PC-9 (cell line): ENCODE measurements at regions not wholly inside any gene's neighbourhood (a gene's known extent, or its start where the extent isn't known, plus 50 kb on each side); places are given as distances from the start of the nearest gene placed in this dataset.

Source experiments
- BruUV-seq: library from RNA; stranded (reverse); fragments of 400-500 nt; replicated peaks from 2 replicates; lab custom pipeline; 2021; lab: Mats Ljungman, UMichigan
- CTCF ChIA-PET: fragments of 300-600 bp; sonication (Branson Sonifier 250); formaldehyde crosslinking; loops from one replicate; lab custom pipeline; 2022; ENCODE audit warnings: antibody characterized with exemption; lab: Charles Lee
- POLR2A ChIA-PET: fragments of 300-600 bp; sonication (Branson Sonifier 250); formaldehyde crosslinking; loops from one replicate; lab custom pipeline; 2022; ENCODE audit warnings: antibody characterized with exemption; ENCODE audit not compliant: unreplicated experiment; lab: Charles Lee
- DNase-seq, 2 experiments: peaks; one replicate each; pipeline versions ENCODE4 v3.0.0 to v3.0.0-alpha.2; 2015 to 2022; ENCODE audit warnings: mixed read lengths in 1 of 2
- H2AFZ ChIP-seq: fragments of 200-600 bp; sonication (generic); 2 replicates; pipeline ENCODE4 v1.8.1; 2017; ENCODE audit warnings: antibody characterized with exemption
- H3F3A ChIP-seq: fragments of 200-600 bp; sonication (generic); 2 replicates; pipeline ENCODE4 v1.8.1; 2017; ENCODE audit warnings: antibody characterized with exemption, mild to moderate bottlenecking, low read depth; ENCODE audit not compliant: insufficient read depth
- H3K27ac ChIP-seq: fragments of 200-600 bp; sonication (generic); 2 replicates; pipeline ENCODE4 v1.6.1; 2016; ENCODE audit warnings: mixed run types
- H3K27me3 ChIP-seq: fragments of 200-600 bp; sonication (generic); 2 replicates; pipeline ENCODE4 v1.6.1; 2016; ENCODE audit warnings: low read depth, mixed run types; ENCODE audit not compliant: insufficient read depth
- H3K36me3 ChIP-seq: fragments of 200-600 bp; sonication (generic); 2 replicates; pipeline ENCODE4 v1.6.1; 2016; ENCODE audit warnings: low read depth, mixed run types
- H3K4me1 ChIP-seq: fragments of 200-600 bp; sonication (generic); replicated peaks from 2 replicates; pipeline ENCODE4 v1.6.1; 2016; ENCODE audit warnings: mixed run types; ENCODE audit not compliant: insufficient read depth
- H3K4me2 ChIP-seq: fragments of 200-600 bp; sonication (generic); 2 replicates; pipeline ENCODE4 v1.6.1; 2017; ENCODE audit warnings: mixed run types
- H3K4me3 ChIP-seq: fragments of 200-600 bp; sonication (generic); 2 replicates; pipeline ENCODE4 v1.6.1; 2016; ENCODE audit warnings: mixed run types
- H3K79me2 ChIP-seq: fragments of 200-600 bp; sonication (generic); 2 replicates; pipeline ENCODE4 v1.6.1; 2017; ENCODE audit warnings: low read depth, mixed run types
- H3K9me2 ChIP-seq: fragments of 200-600 bp; sonication (generic); 2 replicates; pipeline ENCODE4 v1.8.1; 2017; ENCODE audit warnings: mild to moderate bottlenecking; ENCODE audit not compliant: insufficient read depth
- H3K9me3 ChIP-seq: fragments of 200-600 bp; sonication (generic); 2 replicates; pipeline ENCODE4 v1.8.1; 2016; ENCODE audit warnings: low read depth; ENCODE audit not compliant: insufficient read depth
- H4K20me1 ChIP-seq: fragments of 200-600 bp; sonication (generic); 2 replicates; pipeline ENCODE4 v1.8.1; 2017; ENCODE audit not compliant: insufficient read depth
- EZH2 ChIP-seq: fragments of 200-600 bp; sonication (generic); IDR thresholded peaks from 2 replicates; pipeline ENCODE4 v1.8.0; 2017; ENCODE audit warnings: antibody characterized with exemption, low read depth
- intact Hi-C: fragments of 100-400 bp; cut with micrococcal nuclease; formaldehyde crosslinking; loops from one replicate; pipeline ENCODE4 v1.10.0; 2022; ENCODE audit not compliant: unreplicated experiment
- TF ChIP-seq, protein P1 (sequence below): fragments of 200-600 bp; sonication (generic); conservative IDR thresholded peaks from 2 replicates; pipeline ENCODE4 v1.6.1; 2017; ENCODE audit warnings: mixed run types, antibody characterized with exemption, mild to moderate bottlenecking, moderate library complexity

DNA sequence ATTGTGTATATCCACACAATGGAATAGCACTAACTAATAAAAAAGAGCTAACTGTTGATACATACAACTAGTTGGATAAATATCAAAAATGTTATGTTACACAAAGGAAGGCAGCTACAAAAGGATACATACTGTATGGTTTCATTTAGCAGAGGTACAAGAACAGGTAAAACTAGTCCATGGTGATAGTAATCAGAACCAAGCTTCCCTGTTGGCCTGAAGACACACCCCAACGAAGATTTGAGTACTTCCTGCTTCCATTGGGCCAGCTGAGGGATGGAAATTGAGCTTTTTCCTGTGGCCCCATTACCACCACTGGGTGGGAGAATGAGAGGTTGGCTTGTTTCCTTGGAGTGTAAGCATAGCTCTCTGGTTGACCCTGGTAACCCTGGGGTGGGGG is 117.3 kb upstream of the CADPS start:
- Histone ChIP-seq H4K20me1 (no peaks in the 10 kb centered on the region), H2AFZ (no peak overlapping the region), H3K4me1 (no peaks in the 10 kb centered on the region), H3K9me3 (no peaks in the 10 kb centered on the region), H3K9me2 (no peaks in the 10 kb centered on the region), H3K36me3 (no peaks in the 10 kb centered on the region), H3K27me3 (no peaks in the 10 kb centered on the region), H3K27ac (no peak overlapping the region), H3K4me3 (no peak overlapping the region), H3F3A (no peaks in the 10 kb centered on the region), H3K4me2 (no peak overlapping the region), H3K79me2 (no peaks in the 10 kb centered on the region)
- no peak for DNase-seq
- TF ChIP-seq EZH2 = no peak
- intact Hi-C loops = no loop called here
- BruUV-seq = no TSS peak
- POLR2A ChIA-PET = no interaction called here
- CTCF ChIA-PET = no interaction called here

DNA sequence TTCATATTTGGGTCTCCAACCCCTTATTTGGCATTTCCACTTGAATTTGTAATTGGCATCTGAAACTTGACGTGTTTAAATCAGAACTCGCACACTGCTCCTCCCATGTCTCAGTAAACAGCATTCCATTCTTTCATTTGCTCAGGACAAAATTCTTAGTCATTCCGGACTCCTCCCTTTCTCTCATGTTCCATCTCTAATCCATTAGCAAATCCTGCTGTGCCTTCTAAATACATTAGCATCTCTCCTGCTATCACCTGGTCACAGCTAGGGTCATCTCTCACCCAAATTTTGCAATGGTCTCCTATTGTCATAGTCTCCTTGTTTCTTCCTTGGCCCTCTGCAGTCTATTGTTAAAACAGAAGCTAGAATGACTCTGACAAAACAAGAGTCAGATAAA is 119.9 kb upstream of the CADPS start:
- no peaks in the 10 kb centered on the region for H3F3A ChIP-seq
- BruUV-seq = no TSS peak
- no peak overlapping the region for H3K4me2 ChIP-seq
- CTCF ChIA-PET = no interaction called here
- H2AFZ ChIP-seq = no peak overlapping the region
- DNase-seq = no peak
- H3K79me2 ChIP-seq = no peaks in the 10 kb centered on the region
- TF ChIP-seq, protein P1, sequence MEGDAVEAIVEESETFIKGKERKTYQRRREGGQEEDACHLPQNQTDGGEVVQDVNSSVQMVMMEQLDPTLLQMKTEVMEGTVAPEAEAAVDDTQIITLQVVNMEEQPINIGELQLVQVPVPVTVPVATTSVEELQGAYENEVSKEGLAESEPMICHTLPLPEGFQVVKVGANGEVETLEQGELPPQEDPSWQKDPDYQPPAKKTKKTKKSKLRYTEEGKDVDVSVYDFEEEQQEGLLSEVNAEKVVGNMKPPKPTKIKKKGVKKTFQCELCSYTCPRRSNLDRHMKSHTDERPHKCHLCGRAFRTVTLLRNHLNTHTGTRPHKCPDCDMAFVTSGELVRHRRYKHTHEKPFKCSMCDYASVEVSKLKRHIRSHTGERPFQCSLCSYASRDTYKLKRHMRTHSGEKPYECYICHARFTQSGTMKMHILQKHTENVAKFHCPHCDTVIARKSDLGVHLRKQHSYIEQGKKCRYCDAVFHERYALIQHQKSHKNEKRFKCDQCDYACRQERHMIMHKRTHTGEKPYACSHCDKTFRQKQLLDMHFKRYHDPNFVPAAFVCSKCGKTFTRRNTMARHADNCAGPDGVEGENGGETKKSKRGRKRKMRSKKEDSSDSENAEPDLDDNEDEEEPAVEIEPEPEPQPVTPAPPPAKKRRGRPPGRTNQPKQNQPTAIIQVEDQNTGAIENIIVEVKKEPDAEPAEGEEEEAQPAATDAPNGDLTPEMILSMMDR = no peak
- TF ChIP-seq EZH2 = no peak
- no peaks in the 10 kb centered on the region for H4K20me1 ChIP-seq
- H3K27ac ChIP-seq = no peak overlapping the region
- H3K27me3 ChIP-seq = no peaks in the 10 kb centered on the region
- H3K4me1 ChIP-seq = no peaks in the 10 kb centered on the region
- POLR2A ChIA-PET = no interaction called here
- no peaks in the 10 kb centered on the region for H3K9me3 ChIP-seq
- no peaks in the 10 kb centered on the region for H3K36me3 ChIP-seq
- H3K9me2 ChIP-seq = no peaks in the 10 kb centered on the region
- no peak overlapping the region for H3K4me3 ChIP-seq
- intact Hi-C loops = no loop called here

DNA sequence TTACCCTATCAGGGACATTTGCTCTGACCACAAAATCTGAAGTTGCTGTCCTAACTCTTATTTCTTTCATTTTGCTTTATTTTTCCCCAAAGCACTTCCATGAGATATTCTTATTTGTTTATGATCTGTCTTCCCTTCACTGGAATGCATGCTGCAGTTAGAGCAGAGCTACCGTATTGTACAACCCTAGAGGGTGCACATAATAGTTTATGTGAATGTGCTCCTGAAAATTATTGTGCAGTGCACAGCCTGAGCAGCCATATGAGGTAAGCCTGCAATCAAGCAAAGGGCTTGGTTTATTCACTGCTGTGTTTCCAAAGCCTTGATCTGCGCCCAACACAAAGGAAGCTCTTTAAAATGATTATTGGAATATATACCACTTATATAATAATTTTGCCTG is 120.3 kb upstream of the CADPS start:
- no peaks in the 10 kb centered on the region for H3F3A ChIP-seq
- H4K20me1 ChIP-seq = no peaks in the 10 kb centered on the region
- H3K36me3 ChIP-seq = no peaks in the 10 kb centered on the region
- BruUV-seq = no TSS peak
- H3K4me2 ChIP-seq = no peak overlapping the region
- H3K27ac ChIP-seq = no peak overlapping the region
- H3K4me1 ChIP-seq = no peaks in the 10 kb centered on the region
- DNase-seq = no peak
- H2AFZ ChIP-seq = no peak overlapping the region
- POLR2A ChIA-PET = no interaction called here
- no peaks in the 10 kb centered on the region for H3K79me2 ChIP-seq
- intact Hi-C loops = no loop called here
- no peak overlapping the region for H3K4me3 ChIP-seq
- H3K9me3 ChIP-seq = no peaks in the 10 kb centered on the region
- TF ChIP-seq, protein P1 = no peak
- no peak for TF ChIP-seq EZH2
- CTCF ChIA-PET = no interaction called here
- no peaks in the 10 kb centered on the region for H3K27me3 ChIP-seq
- no peaks in the 10 kb centered on the region for H3K9me2 ChIP-seq

DNA sequence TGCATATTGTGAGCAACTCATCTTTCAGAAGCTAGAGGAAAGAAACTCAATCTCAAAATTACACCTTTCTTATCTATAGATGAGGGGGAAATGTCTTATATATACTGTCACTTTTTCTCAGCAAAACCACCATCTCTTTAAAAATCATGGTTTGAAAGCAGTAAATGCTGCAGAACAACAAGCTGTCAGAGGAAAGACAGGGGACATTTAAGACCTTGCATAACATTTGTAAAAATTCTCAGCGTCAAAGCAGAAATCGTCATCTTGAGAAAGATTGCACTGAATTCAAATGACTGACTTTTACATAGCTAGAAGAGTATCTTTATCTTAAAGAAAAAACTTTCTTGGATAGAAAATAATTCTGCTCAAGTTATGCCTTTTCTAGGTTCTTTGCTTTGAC is 122.2 kb upstream of the CADPS start:
- H3K36me3 ChIP-seq = no peaks in the 10 kb centered on the region
- H2AFZ ChIP-seq = no peak overlapping the region
- no peaks in the 10 kb centered on the region for H3K9me3 ChIP-seq
- intact Hi-C loops = no loop called here
- H3K9me2 ChIP-seq = no peaks in the 10 kb centered on the region
- no peak overlapping the region for H3K27ac ChIP-seq
- no TSS peak for BruUV-seq
- no peaks in the 10 kb centered on the region for H3K27me3 ChIP-seq
- H3K4me1 ChIP-seq = no peaks in the 10 kb centered on the region
- H3F3A ChIP-seq = no peaks in the 10 kb centered on the region
- POLR2A ChIA-PET = no interaction called here
- CTCF ChIA-PET = no interaction called here
- H3K4me2 ChIP-seq = no peak overlapping the region
- H3K79me2 ChIP-seq = no peaks in the 10 kb centered on the region
- no peak for DNase-seq
- no peaks in the 10 kb centered on the region for H4K20me1 ChIP-seq
- no peak for TF ChIP-seq EZH2
- TF ChIP-seq, protein P1 = no peak
- H3K4me3 ChIP-seq = no peak overlapping the region
